ENCODE measurements at regions not wholly inside any gene's neighbourhood (a gene's known extent, or its start where the extent isn't known, plus 50 kb on each side); places are given as distances from the start of the nearest gene placed in this dataset.

DNA sequence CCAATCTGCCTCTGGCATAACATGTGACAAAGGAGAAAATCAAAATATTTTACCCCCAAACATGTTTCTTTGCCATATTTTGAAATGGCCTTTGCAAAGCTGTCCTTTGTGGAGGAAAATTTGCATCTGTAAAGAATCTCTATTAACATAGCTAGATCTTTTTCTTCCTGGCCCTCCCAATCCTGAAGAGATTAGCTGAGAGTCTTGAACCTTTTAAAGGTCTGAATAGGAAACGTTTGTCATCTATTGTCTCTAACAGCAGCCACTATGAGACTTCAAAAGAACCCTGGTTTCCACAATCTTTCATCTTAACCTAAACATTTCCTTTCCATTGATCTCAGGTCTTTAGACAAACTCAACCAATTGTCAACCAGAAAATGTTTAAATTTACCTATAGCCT, 520.9 kb upstream of the TGFBR2 start:
- no peak for DNase-seq (ENCODE audit: low read depth, low spot score)
- Mint-ChIP-seq H3K4me3 (no peak overlapping the region), H3K9me3 (no peaks in the 10 kb centered on the region), H3K27me3 (ENCODE audit: low read depth) (peaks cover 4% of the 10 kb centered on the region), H3K27ac (ENCODE audit: unreplicated experiment) (no peak overlapping the region), H3K36me3 (ENCODE audit: low read depth) (no peaks in the 10 kb centered on the region), H3K4me1 (peaks cover 35% of the 10 kb centered on the region)
- TF ChIP-seq, protein P1, sequence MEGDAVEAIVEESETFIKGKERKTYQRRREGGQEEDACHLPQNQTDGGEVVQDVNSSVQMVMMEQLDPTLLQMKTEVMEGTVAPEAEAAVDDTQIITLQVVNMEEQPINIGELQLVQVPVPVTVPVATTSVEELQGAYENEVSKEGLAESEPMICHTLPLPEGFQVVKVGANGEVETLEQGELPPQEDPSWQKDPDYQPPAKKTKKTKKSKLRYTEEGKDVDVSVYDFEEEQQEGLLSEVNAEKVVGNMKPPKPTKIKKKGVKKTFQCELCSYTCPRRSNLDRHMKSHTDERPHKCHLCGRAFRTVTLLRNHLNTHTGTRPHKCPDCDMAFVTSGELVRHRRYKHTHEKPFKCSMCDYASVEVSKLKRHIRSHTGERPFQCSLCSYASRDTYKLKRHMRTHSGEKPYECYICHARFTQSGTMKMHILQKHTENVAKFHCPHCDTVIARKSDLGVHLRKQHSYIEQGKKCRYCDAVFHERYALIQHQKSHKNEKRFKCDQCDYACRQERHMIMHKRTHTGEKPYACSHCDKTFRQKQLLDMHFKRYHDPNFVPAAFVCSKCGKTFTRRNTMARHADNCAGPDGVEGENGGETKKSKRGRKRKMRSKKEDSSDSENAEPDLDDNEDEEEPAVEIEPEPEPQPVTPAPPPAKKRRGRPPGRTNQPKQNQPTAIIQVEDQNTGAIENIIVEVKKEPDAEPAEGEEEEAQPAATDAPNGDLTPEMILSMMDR (conservative IDR thresholded peaks at IDR 0.05), result no peak

DNA sequence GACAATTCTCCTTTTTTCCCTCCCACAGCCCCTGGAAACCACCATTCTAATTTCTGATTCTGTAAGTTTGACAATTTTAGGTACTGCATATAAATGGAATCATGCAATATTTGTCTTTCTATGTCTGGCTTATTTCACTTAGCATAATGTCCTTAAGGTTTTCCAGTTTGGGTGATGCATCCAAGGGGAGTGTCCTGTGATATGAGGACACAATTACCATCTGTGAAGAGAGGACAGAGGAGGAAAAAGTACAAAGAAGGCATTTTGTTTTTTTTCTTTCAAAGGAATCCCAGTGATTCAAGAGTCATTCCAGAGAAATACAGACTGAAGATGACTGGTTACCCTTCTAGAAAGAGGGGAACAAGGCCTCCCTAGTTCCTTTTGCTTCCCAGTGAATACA, 514.7 kb upstream of the TGFBR2 start:
- Mint-ChIP-seq H3K4me1 (peaks cover 16% of the 10 kb centered on the region), H3K27me3 (ENCODE audit: low read depth) (no peaks in the 10 kb centered on the region)
- TF ChIP-seq, protein P1 (conservative IDR thresholded peaks at IDR 0.05), result no peak

DNA sequence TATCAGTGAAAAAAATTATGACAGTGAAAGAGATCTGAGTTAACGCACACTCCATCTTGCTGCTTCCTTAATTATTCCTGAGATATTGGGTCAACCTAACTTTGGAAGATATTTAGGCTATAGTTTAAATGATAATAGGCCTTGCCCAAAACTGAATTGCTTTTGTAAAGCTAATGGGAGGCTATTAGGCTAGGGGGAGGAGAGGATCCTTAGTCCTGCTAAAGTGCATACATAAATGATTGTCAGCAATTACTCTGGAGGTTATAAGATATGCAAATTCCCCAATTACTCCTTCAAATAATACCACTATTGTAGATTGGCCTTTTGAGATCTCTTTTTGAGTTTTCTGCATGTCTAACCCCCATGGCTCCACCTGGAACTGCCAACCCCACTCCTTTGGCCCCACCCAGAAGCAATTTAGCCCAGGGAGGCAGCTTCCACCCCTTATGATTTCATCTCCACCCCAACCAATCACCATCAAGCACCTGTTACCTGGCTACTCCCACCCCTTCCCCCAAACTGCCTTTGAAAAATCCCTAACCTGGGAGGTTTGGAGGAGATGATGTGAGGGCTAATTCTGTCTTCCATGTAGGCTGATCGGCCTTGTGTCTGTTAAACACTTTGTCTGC, 509.3 kb upstream of the TGFBR2 start:
- DNase-seq (ENCODE audit: low read depth, low spot score), result no peak
- H3K4me1 Mint-ChIP-seq, result peaks cover 28% of the 10 kb centered on the region
- TF ChIP-seq, protein P1 (conservative IDR thresholded peaks at IDR 0.05), result no peak
- H3K4me3 Mint-ChIP-seq, result no peak overlapping the region
- H3K27me3 Mint-ChIP-seq (ENCODE audit: low read depth), result no peaks in the 10 kb centered on the region
- peaks cover 10% of the 10 kb centered on the region for H3K9me3 Mint-ChIP-seq
- H3K36me3 Mint-ChIP-seq (ENCODE audit: low read depth), result peaks cover 12% of the 10 kb centered on the region
- H3K27ac Mint-ChIP-seq (ENCODE audit: unreplicated experiment), result peak overlapping the region; percentile 31

More for the DNA sequence above, 514.7 kb upstream of the TGFBR2 start:
- peaks cover 9% of the 10 kb centered on the region for H3K9me3 Mint-ChIP-seq
- no peak overlapping the region for H3K27ac Mint-ChIP-seq (ENCODE audit: unreplicated experiment)
- peaks cover 13% of the 10 kb centered on the region for H3K36me3 Mint-ChIP-seq (ENCODE audit: low read depth)
- DNase-seq (ENCODE audit: low read depth, low spot score), result no peak
- no peak overlapping the region for H3K4me3 Mint-ChIP-seq

DNA sequence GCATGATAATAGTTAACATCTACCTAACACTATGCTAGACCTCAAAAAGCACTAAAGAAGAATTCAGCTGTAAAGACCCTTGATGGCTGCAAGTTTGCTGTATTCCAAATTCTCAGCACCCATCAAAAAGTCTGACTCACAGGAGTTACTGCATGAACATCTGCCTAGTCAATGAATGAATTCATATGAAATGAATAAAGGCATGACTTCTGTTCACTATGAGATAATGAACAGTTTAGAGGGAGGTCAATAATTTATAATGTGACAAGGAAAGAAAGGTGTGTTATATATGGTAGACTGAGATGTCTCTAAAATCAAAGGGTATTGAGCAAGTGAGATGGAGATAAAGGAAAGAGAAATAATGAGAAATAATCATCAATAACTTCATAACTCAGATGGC, 508.2 kb upstream of the TGFBR2 start:
- Mint-ChIP-seq H3K36me3 (ENCODE audit: low read depth) (peaks cover 12% of the 10 kb centered on the region), H3K9me3 (peaks cover 10% of the 10 kb centered on the region), H3K4me1 (peaks cover 27% of the 10 kb centered on the region), H3K4me3 (peak overlapping the region; percentile 4), H3K27ac (ENCODE audit: unreplicated experiment) (no peak overlapping the region), H3K27me3 (ENCODE audit: low read depth) (no peaks in the 10 kb centered on the region)
- DNase-seq (ENCODE audit: low read depth, low spot score), result no peak
- TF ChIP-seq, protein P1 (conservative IDR thresholded peaks at IDR 0.05), result no peak

DNA sequence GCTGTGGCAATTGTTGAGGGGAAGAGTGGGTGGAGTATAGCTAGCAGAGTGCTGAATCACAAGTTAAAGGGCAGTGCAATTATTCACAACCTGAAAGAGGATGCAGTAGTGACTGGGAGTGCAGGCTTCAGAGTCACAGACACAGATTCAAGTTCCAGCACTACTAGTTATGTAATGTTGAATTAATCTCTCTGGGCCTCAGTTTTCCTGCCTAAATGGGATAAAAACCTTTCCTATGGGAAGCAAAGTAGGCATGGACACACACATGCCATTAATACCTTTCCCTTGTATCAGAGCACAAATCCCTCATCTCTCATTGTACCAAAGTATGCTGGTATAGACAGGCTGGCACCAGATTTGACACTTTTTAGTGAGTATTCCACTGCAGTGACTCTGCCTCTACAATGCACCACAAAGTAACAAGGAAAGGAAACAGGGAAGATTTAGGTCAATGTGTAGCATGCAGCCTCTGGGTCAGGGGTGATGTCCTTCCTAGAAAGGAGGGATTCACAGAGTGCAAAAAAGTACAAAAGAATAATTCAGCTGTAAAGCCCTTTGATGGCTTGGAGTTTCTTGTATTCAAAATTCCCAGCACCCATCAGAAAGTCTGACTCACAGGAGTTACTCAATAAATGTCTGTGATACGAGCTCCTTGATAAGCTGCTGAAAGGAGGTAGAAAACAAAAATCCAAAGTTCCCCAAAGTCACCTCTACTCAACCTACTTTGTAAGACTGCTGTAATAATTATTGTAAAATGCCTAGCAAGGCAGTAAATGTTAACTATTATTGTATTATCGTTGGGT, 507.5 kb upstream of the TGFBR2 start:
- Mint-ChIP-seq H3K9me3 (peaks cover 10% of the 10 kb centered on the region), H3K27ac (ENCODE audit: unreplicated experiment) (no peak overlapping the region), H3K4me3 (peak overlapping the region; percentile 4), H3K27me3 (ENCODE audit: low read depth) (no peaks in the 10 kb centered on the region), H3K4me1 (peaks cover 27% of the 10 kb centered on the region), H3K36me3 (ENCODE audit: low read depth) (peaks cover 13% of the 10 kb centered on the region)
- DNase-seq (ENCODE audit: low read depth, low spot score), result no peak
- TF ChIP-seq, protein P1 (conservative IDR thresholded peaks at IDR 0.05), result no peak
